Renal pelvis (tissue), 1 donor: ENCODE measurements at regions not wholly inside any gene's neighbourhood (a gene's known extent, or its start where the extent isn't known, plus 50 kb on each side); places are given as distances from the start of the nearest gene placed in this dataset.
"Not testable (repeated sequence)": the region's sequence is repeated elsewhere in the genome, so short reads cannot be mapped to it uniquely, and the experiment has no call there.

Source experiments
- DNase-seq: peaks from one replicate; pipeline ENCODE4 v3.0.0-alpha.2; 2013

DNA sequence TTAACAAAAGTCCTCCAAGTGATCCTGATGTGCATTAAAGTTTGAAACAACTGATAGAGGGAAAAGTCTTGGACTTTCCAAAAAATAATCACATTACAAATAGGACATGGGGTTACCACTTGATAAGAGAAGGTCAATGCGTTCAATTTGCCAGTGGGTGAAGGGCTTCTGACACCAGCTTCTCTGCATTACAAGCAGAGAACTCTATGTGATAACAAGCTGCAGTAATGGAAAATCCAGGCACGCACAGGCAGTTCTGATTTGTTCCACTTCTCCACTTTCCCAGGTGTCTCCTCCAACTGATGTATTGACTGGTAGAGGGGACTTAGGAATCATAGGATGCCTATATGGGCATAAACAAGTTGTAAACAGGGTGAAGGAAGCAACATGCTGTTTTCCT lies 234.0 kb upstream of the MGAT5 start:
- DNase-seq = no peak

DNA sequence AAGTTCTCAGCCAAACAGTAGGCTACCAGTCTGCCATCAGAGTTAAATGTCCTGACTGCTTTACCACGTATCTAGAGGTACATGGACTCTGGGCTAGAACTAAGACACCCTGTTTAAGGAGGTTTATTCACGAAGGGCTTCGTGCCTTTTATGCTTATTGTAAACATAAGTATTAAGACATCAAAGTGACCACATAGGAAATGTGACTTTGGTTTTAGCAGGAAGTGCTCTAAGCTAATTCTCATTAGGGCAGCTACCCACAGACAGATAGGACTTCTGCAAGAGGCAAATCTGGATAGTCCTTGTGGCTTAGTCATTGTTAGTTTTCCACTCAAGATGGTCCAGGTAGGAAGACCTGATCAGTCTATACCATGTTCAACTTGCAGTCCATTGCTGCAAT lies 233.3 kb upstream of the MGAT5 start:
- DNase-seq = no peak

DNA sequence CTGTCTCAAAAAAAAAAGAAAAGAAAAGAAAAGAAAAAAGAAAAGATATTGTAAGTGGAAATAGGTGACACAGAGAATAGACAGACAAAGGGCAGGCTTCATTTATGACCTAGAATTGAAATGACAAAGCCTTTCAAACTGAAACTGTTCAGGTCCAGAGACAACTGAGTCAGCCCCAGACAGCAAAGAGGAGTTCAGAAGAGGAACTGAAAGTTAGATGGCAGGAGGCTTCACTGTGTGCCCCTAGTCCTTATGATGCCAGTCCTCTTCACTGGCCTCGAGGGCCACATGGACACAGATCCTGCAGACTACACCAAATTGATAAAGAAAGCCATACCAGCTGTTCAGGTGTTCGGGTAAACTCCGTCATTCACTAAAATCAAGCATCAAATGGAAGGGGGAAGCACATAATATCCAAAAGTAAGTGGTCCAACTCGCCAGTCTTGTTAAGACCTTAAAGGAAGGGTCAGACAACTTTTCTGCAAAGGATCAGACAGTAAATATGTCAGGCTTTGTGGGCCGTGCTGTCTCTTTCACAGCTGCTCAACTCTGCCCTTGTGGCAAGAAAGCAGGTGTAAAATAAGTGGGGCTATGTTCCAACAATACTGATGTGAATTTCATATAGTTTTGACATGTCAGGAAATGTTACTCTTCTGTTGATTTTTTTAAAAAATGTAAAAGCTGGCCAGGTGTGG lies 231.9 kb upstream of the MGAT5 start:
- no peak for DNase-seq

DNA sequence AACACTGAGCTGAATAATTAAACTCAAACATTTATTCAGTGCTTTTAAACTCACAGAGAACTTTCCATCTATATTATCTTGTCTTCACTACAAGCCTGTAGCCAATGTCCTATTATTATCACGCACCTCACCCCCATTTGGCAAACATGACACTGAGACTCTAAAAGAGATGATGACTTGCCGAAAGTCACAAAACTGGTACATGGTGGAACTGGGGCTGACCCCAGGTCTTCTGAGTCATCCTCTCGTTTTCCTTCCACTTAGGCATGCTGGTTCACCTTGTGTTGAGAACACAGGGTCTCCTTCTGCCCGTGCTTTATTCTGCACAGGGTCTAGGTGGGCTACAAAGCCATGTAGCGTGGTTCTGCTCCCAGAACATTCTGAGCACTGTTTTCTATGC lies 230.0 kb upstream of the MGAT5 start:
- no peak for DNase-seq

DNA sequence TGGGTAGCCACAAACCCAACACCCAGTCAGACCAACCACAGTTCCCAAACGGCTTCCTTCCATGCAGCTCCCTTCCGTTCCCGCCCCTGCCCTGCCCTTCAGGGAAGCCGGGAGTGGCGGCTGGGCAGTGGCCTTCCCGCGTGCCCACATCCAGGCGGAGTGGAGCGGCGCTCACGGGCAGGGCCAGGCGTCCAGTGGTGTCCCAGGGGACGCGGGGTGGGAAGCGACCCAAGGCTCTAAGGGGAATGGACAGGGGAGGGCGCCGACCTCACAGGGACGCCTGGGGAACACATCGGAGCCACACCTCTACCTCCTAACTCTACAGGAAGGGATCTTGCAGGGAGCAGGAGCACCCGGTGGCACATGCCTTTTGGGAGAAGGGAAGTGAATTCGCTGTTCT lies 225.9 kb upstream of the MGAT5 start:
- no peak for DNase-seq

DNA sequence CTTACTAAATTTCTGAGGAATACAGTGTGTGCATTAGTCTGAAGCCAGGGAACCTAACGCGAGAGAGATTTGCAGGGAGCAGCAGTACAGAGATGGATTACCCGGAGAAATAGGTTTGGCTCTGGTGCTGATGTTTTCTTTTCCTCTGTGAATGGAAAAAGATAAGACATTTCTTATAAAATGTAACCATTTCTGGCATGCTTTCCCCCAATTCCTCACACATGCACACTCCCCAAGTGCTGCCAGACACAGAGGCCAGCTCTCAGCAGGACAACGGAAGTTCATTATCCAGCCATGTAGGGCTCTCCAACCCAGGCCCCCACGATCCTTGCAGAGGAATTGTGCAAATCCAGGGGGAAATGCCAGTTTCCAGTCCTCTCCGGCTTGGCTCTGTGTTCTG lies 224.5 kb upstream of the MGAT5 start:
- DNase-seq = no peak

DNA sequence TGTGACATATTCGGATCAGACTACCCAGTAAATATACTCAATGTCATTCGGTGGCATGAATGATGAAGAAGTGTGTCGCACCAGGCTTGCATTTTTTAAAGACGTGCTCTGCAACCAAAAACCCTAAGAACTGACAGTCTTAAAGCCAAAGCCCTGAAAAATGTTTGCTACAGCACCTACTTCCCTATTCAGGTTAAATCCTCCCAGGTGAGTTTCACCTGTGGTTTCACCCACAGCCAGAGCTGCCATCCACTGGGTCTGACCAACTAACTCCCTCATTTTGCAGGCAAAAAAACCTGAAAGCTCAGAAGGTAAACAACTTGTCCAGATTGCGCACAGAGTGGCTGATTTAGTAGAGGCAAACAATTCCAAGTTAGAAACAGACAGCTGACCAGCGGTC lies 222.3 kb upstream of the MGAT5 start:
- DNase-seq = no peak

DNA sequence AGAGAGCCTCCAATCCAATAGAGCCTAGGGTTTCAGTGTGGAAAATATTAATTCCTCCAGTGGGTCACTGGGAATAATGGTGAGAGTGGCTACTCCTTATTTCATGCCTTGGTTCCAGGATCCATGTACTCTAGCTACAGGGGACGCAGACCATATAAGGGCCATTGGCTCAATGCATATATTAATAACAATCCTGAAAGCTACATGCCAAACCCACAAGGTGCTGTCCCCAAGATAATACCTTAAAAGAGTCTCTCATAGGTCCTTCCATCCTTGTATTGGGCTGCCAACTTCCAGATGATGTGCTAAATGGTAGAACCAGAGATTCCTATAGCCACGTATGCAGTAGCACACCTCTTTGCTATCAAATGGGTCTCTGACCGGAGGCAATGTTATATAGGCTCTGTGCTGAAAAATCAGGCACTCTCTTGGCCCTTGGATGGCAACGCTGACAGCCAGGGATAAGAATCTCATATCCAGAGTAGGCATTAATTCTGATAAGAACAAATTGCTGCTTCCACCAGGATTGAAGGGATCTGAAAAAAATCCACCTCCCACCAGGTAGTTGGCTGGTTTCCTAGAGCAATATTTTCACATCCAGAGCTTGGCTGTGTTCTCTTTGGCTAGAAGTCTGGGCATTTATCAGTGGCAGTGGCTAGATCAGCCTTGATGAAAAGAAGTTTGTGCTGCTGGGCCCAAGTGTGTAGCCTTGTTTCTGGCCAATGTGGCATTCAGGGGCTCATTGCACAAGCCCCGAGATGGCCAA lies 218.1 kb upstream of the MGAT5 start:
- no peak for DNase-seq

DNA sequence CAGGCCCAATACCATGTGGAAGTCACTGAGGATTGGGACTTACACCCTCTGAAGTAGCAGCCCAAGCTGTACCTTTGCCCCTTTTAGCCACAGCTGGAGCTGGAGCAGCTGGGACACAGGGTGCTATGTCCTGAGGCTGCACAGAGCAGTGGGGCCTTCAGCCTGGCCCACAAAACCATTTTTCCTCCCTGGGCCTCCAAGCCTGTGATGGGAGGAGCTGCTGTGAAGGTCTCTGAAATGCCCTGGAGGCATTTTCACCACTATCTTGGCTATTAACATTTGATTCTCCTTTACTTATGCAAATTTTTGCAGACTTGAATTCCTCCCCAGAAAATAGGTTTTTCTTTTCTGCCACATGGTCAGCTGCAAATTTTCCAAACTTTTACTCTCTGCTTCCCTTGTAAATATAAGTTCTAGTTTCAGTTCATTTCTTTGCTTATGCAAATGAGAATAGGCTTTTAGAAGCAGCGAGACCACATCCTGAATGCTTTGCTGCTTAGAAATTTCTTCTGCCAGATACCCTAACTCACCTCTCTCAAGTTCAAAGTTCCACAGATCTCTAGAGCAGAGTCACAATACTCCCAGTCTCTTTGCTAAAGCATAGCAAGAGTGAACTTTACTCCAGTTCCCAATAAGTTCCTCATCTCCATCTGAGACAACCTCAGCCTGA lies 213.8 kb upstream of the MGAT5 start:
- DNase-seq = no peak

DNA sequence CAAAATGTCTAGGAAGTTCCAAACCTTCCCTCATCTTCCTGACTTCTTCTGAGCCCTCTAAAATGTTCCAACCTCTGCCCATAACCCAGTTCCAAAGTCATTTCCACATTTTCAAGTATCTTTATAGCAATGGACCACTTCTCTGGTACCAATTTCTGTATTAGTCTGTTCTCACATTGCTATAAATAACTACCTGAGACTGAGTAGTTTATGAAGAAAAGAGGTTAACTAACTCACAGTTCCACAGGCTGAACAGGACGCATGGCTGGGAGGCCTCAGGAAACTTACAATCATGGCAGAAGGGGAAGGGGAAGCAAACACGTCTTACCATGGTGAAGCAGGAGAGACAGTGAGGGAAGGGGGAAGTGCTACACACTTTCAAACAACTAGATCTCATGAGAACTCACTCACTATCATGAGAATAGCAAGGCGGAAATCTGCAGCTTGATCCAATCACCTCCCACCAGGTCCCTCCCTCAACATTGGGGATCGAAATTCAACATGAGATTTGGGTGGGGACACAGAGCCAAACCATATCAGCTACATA lies 213.2 kb upstream of the MGAT5 start:
- DNase-seq = not testable (repeated sequence)

DNA sequence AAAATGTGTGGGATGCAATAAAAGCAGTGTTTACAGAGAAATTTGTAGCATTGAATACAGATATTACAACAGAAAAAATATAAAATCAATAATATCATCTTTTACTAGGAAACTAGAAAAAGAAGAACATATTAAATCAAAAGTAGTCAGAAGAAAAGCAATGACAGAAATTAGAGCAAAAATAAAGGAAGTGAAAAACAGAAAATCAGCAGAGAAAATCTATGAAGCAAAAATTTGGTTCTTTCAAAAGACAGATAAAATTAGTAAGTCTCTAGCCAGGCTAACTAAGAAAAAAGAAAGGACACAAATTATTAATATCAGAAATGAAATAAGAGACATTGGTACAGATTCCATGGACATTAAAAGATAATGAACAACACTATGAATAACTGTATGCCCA lies 212.0 kb upstream of the MGAT5 start:
- no peak for DNase-seq

DNA sequence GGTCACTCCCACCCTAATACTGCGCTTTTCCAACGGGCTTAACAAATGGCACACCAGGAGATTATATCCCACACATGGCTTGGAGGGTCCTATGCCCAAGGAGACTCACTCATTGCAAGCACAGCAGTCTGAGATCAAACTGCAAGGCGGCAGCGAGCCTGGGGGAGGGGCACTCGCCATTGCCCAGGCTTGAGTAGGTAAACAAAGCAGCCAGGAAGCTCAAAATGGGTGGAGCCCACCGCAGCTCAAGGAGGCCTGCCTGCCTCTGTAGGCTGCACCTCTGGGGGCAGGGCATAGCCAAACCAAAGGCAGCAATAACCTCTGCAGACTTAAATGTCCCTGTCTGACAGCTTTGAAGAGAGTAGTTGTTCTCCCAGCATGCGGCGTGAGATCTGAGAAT lies 210.8 kb upstream of the MGAT5 start:
- not testable (repeated sequence) for DNase-seq

DNA sequence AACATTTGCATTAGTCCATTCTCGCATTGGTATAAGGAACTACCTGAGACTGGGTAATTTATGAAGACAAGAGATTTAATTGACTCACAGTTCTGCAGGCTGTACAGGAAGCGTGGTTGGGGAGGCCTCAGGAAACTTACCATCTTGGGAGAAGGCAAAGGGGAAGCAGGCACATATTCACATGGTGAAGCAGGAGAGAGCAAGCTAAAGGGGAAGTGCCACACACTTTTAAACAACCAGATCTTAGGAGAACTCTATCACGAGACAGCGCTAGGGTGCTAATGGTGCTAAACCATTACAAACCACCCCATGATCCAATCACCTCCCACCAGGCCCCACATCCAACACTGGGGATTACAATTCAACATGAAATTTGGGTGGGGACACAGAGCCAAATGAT lies 201.7 kb upstream of the MGAT5 start:
- no peak for DNase-seq

DNA sequence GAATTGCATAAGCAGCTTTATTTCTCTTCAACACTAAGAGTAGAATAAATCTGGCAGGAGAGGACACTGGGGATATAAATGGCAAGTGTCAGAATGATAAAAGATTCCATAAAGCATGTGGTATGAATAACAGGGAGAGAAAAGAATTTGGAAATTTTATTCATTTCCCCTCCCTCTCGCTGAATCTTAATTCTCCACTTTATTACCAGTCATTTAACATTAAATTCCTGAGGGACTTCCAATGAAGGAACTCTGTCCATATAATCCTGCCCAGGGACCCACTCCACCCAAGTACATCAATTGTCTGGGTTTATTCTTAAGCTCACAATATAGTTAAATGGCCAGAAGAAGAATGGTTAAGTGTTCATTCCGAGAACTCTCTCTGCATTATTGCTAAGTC lies 197.7 kb upstream of the MGAT5 start:
- no peak for DNase-seq

DNA sequence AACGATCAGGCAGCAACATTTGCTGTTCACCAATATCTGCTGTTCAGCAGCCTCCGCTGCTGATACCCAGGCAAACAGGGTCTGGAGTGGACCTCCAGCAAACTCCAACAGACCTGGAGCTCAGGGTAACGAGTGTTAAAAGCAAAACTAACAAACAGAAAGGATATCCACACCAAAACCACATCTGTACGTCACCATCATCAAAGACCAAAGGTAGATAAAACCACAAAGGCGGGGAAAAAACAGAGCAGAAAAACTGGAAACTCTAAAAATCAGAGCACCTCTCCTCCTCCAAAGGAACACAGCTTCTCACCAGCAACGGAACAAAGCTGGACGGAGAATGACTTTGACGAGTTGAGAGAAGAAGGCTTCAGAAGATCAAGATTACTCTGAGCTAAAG lies 192.8 kb upstream of the MGAT5 start:
- DNase-seq = not testable (repeated sequence)

DNA sequence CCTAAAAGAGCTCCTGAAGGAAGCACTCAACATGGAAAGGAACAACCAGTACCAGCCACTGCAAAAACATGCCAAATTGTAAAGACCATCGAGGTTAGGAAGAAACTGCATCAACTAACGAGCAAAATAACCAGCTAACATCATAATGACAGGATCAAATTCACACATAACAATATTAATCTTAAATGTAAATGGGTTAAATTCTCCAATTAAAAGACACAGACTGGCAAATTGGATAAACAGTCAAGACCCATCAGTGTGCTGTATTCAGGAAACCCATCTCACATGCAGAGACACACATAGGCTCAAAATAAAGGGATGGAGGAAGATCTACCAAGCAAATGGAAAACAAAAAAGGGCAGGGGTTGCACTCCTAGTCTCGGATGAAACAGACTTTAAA lies 191.6 kb upstream of the MGAT5 start:
- DNase-seq = not testable (repeated sequence)

DNA sequence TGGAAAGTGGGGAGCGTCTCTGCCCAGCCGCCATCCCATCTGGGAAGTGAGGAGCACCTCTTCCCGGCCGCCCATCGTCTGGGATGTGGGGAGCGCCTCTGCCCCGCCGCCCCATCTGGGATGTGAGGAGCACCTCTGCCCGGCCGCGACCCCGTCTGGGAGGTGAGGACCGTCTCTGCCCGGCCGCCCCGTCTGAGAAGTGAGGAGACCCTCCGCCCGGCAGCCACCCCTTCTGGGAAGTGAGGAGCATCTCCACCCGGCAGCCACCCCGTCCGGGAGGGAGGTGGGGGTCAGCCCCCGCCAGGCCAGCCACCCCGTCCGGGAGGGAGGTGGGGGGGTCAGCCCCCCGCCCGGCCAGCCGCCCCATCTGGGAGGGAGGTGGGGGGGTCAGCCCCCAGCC lies 190.0 kb upstream of the MGAT5 start:
- not testable (repeated sequence) for DNase-seq

DNA sequence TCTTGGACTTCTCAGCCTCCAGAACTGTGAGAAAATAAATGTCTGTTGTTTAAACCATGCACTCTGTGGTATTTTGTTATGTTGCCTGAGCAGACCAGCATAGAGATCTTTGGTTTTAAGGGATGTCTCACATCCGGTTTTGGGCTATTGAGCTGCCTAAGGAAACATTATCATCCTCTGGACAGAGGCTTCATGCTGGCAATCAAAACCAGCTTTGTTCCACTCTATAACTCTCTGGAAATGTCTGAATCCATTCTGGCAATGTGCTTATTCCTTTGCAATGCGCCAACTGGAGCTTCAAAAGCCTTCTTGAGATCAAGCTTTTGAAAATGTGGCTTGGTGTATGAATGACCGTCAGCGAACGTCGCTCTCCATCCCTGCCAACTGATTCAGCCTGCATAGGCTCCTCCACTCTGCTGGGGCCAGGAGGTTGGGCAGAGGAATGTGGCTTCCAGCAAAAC lies 183.6 kb upstream of the MGAT5 start:
- DNase-seq = no peak

DNA sequence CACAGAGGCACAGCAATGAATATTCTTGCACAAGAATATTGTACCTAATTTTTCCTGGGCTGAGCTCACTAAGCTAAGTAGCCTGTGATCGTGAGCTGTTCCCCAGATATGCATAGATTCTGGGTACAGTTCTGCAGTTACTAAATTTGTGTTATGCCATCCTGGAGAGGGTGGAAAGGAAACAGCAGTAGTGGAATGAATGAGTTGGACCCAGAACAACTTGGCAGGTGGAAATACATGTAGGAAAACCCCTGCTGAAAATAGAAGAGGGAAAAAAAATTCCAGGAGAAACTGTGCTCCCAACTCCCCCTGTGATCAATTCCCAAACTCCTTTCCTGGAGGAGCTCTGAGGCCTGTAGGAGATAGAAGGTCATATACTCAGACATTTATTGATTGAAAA lies 181.5 kb upstream of the MGAT5 start:
- no peak for DNase-seq

DNA sequence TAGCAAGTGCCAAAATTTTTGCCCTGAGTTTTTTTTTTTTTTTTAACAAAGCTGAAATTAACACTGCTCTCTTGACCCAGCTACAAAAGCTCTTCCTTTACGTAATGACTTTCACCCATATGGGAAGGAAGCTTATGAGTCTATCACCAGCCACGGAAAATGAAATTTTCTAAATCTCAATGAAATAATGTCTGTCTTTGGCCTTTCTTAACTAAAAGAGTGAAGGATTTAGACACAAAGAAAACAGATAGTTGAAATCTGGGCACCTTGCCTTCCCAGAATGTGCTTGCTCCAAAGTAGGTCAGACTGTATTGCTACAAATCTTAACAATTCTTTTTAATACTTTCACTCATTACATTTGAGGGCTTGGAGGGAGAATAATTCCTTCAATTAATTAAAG lies 180.8 kb upstream of the MGAT5 start:
- no peak for DNase-seq

DNA sequence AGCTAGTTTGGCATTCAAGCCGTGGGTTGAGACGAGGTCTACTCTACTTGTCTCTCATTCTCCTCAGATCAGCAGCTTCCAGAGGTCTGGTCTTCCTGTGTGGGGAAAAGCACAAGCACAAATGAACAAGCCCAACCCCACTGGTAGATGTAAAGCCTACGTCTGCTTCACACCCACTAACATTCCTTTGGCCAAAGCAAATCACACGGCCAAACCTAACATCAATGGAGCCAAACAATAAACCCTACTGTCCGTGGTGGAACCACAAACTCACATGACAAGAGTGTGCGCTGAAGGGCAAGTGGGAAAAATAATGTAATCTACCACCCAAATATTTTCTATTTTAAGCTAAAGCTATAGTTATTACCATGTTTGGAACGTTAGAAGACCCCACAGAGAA lies 179.3 kb upstream of the MGAT5 start:
- DNase-seq = no peak

DNA sequence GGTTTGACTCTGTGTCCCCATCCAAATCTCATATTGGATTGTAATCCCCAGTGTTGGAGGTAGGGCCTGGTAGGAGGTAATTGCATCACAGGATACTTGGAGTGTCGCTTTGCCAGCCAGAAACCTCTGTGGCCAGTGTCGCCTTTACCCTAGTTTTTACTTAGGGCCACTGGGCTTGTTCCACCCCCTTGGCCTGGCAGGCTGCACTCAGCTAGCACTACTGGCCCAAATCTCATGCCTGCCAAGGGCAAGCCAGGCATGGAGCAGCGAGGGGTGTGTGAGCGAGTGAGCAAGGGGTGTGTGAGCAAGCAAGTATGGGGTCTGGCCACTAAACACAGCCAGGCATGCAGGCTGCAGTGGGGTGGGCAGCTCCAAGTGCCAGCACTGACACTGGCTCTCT lies 178.7 kb upstream of the MGAT5 start:
- DNase-seq = no peak

DNA sequence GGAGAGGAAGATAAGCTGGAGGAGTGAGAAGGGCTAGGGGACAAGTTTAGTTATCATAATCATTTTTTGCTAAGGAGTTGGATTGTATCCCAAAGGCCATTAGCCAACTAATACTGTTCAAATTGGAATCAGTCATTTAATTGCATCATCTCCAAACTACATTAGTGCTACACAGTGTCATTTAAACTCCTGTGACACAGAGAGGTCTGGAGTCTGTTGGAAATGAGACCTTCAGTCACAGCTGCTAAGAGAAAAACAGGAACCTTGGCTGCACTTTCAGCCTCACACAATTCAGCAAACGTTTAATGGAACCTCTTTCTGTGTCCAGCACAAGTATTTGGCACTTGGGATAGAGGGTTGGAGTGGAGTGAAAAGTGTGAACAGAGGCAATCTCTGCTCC lies 175.5 kb upstream of the MGAT5 start:
- no peak for DNase-seq
